ENCODE measurements at regions not wholly inside any gene's neighbourhood (a gene's known extent, or its start where the extent isn't known, plus 50 kb on each side); places are given as distances from the start of the nearest gene placed in this dataset.

DNA sequence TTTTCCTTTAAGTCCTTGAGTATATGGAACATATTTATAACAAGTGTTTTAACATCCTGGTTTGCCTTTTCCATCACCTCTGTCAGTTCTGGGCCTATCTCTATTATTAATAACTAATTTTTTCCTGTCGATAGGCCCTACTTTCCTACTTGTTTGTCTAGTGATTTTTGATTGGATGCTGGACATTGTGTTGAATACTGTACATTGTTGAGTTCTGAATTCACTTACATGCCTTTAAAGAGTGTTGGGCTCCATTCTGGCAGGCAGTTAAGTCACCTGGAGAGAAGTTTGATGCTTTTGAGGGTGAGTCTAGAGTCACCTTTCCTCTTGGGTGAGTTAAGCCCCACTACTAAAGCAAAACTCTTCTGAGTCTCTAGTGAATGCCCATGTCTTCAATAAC lies 77.5 kb upstream of the C14orf180 start:
- Histone ChIP-seq H3K4me1 (no peaks in the 10 kb centered on the region), H3K27ac (no peak overlapping the region), H3K4me2 (no peak overlapping the region), H3K9me3 (peaks cover 11% of the 10 kb centered on the region; the same call in 2 of the 3 replicates), H3K4me3 (no peak overlapping the region)
- no peak for ATAC-seq
- ChIA-PET POLR2A (no interaction called here), CTCF (interaction anchor here (1.2 kb wide), 1 partner anchor 9 kb away, joined by 4 read pairs; no protein-coding TSS in a partner anchor)
- no peak for FAIRE-seq
- TF ChIP-seq, protein P1, sequence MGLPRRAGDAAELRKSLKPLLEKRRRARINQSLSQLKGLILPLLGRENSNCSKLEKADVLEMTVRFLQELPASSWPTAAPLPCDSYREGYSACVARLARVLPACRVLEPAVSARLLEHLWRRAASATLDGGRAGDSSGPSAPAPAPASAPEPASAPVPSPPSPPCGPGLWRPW (IDR thresholded peaks at IDR 0.05): no peak
- TF ChIP-seq ZNF302 (CRISPR knock-in tag; IDR thresholded peaks at IDR 0.05): no peak
- no peak for TF ChIP-seq ESRRA (IDR thresholded peaks at IDR 0.05; ENCODE audit: borderline replicate concordance, low read length)
- TF ChIP-seq SREBF2 (IDR thresholded peaks at IDR 0.05): no peak
- no peak for TF ChIP-seq MAFK (IDR thresholded peaks at IDR 0.05; ENCODE audit: partially characterized antibody)
- TF ChIP-seq ZFP36 (IDR thresholded peaks at IDR 0.05; ENCODE audit: borderline replicate concordance, partially characterized antibody): no peak
- TF ChIP-seq BHLHE40 (IDR thresholded peaks at IDR 0.05; ENCODE audit: low read depth, low read length): no peak
- no peak for TF ChIP-seq SMC3 (IDR thresholded peaks at IDR 0.05)
- TF ChIP-seq CBX2 (IDR thresholded peaks at IDR 0.05; ENCODE audit: borderline replicate concordance, low read depth): no peak
- TF ChIP-seq, protein P2, sequence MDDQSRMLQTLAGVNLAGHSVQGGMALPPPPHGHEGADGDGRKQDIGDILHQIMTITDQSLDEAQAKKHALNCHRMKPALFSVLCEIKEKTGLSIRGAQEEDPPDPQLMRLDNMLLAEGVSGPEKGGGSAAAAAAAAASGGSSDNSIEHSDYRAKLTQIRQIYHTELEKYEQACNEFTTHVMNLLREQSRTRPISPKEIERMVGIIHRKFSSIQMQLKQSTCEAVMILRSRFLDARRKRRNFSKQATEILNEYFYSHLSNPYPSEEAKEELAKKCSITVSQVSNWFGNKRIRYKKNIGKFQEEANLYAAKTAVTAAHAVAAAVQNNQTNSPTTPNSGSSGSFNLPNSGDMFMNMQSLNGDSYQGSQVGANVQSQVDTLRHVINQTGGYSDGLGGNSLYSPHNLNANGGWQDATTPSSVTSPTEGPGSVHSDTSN (IDR thresholded peaks at IDR 0.05): no peak
- 37% methylated on average over 1 of the region's 1 CpG for WGBS (ENCODE audit: missing lambda C conversion rate)
- DNase-seq (ENCODE audit: low read depth in 1 of 2, low spot score in 1 of 2): no peak

GRCh38 chr14:104503691-104504090 lies 75.9 kb upstream of the C14orf180 start:
- no peak overlapping the region for H3K4me2 ChIP-seq
- H3K4me3 ChIP-seq: no peak overlapping the region
- H3K4me1 ChIP-seq: no peaks in the 10 kb centered on the region
- TF ChIP-seq HOXB5 (CRISPR knock-in tag; IDR thresholded peaks at IDR 0.05): no peak
- TF ChIP-seq RARB (CRISPR knock-in tag; IDR thresholded peaks at IDR 0.05): no peak
- TF ChIP-seq RCOR1 (IDR thresholded peaks at IDR 0.05; ENCODE audit: low read depth, low read length): no peak
- TF ChIP-seq MAZ (IDR thresholded peaks at IDR 0.05; ENCODE audit: borderline replicate concordance, low read depth, low read length): no peak
- no peak for TF ChIP-seq HOXA7 (CRISPR knock-in tag; IDR thresholded peaks at IDR 0.05)
- no peak for ATAC-seq
- DNase-seq (ENCODE audit: low read depth in 1 of 2, low spot score in 1 of 2): no peak
- CTCF ChIA-PET: interaction anchor here (0.6 to 1.3 kb wide), 2 partner anchors 19 to 366 kb away, joined by 4 read pairs; no protein-coding TSS in a partner anchor
- 0% methylated on average over 3 of the region's 6 CpGs for WGBS (ENCODE audit: missing lambda C conversion rate)
- no peak for FAIRE-seq
- H3K27ac ChIP-seq: no peak overlapping the region
- H3K9me3 ChIP-seq: peaks cover 11% of the 10 kb centered on the region; the same call in 2 of the 3 replicates
- POLR2A ChIA-PET: no interaction called here

- no peak for DNase-seq (ENCODE audit: low read depth in 1 of 2, low spot score in 1 of 2)
- CTCF ChIA-PET: interaction anchor here (1.3 kb wide), 2 partner anchors 136 to 367 kb away, joined by 3 to 4 read pairs; no protein-coding TSS in a partner anchor
- Histone ChIP-seq H3K4me2 (no peak overlapping the region), H3K4me1 (no peaks in the 10 kb centered on the region), H3K4me3 (no peak overlapping the region), H3K27ac (no peak overlapping the region), H3K9me3 (peaks cover 11% of the 10 kb centered on the region; the same call in 2 of the 3 replicates)
- 30% methylated on average over 3 of the region's 7 CpGs for WGBS (ENCODE audit: missing lambda C conversion rate)
- FAIRE-seq: no peak
- TF ChIP-seq ELK1 (IDR thresholded peaks at IDR 0.05; ENCODE audit: low read depth, low read length) (no peak), TP53 (CRISPR knock-in tag; IDR thresholded peaks at IDR 0.05) (no peak), FOSB (CRISPR knock-in tag; IDR thresholded peaks at IDR 0.05) (no peak), GATA3 (IDR thresholded peaks at IDR 0.05; ENCODE audit: borderline replicate concordance) (no peak), MAZ (IDR thresholded peaks at IDR 0.05; ENCODE audit: borderline replicate concordance, low read depth, low read length) (no peak), NR3C1 (IDR thresholded peaks at IDR 0.05) (no peak), MAX (IDR thresholded peaks at IDR 0.05) (no peak), CHD2 (IDR thresholded peaks at IDR 0.05; ENCODE audit: low read length, partially characterized antibody) (no peak), EP300 (IDR thresholded peaks at IDR 0.05) (no peak), PHF8 (IDR thresholded peaks at IDR 0.05; ENCODE audit: borderline replicate concordance, low read depth) (no peak), RARB (CRISPR knock-in tag; IDR thresholded peaks at IDR 0.05) (no peak), ZNF302 (CRISPR knock-in tag; IDR thresholded peaks at IDR 0.05) (no peak), FOXS1 (CRISPR knock-in tag; IDR thresholded peaks at IDR 0.05) (no peak), POLR2AphosphoS2 (conservative IDR thresholded peaks at IDR 0.05; ENCODE audit: low read length) (no peak), RFX5 (IDR thresholded peaks at IDR 0.05) (no peak), FOSL2 (IDR thresholded peaks at IDR 0.05) (no peak), FOSL2 (CRISPR knock-in tag; IDR thresholded peaks at IDR 0.05) (no peak), MAFK (IDR thresholded peaks at IDR 0.05; ENCODE audit: partially characterized antibody) (no peak)
- TF ChIP-seq, protein P3, sequence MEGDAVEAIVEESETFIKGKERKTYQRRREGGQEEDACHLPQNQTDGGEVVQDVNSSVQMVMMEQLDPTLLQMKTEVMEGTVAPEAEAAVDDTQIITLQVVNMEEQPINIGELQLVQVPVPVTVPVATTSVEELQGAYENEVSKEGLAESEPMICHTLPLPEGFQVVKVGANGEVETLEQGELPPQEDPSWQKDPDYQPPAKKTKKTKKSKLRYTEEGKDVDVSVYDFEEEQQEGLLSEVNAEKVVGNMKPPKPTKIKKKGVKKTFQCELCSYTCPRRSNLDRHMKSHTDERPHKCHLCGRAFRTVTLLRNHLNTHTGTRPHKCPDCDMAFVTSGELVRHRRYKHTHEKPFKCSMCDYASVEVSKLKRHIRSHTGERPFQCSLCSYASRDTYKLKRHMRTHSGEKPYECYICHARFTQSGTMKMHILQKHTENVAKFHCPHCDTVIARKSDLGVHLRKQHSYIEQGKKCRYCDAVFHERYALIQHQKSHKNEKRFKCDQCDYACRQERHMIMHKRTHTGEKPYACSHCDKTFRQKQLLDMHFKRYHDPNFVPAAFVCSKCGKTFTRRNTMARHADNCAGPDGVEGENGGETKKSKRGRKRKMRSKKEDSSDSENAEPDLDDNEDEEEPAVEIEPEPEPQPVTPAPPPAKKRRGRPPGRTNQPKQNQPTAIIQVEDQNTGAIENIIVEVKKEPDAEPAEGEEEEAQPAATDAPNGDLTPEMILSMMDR (IDR thresholded peaks at IDR 0.05): no peak
- TF ChIP-seq, protein P2 (IDR thresholded peaks at IDR 0.05): no peak
- no peak; a peak in 2 of 6 replicates for ATAC-seq
- POLR2A ChIA-PET: no interaction called here
Measured at GRCh38 chr14:104504172-104504735, 75.3 kb upstream of the C14orf180 start.

Data from A549 (cell line).